ENCODE measurements at regions not wholly inside any gene's neighbourhood (a gene's known extent, or its start where the extent isn't known, plus 50 kb on each side); places are given as distances from the start of the nearest gene placed in this dataset.

DNA sequence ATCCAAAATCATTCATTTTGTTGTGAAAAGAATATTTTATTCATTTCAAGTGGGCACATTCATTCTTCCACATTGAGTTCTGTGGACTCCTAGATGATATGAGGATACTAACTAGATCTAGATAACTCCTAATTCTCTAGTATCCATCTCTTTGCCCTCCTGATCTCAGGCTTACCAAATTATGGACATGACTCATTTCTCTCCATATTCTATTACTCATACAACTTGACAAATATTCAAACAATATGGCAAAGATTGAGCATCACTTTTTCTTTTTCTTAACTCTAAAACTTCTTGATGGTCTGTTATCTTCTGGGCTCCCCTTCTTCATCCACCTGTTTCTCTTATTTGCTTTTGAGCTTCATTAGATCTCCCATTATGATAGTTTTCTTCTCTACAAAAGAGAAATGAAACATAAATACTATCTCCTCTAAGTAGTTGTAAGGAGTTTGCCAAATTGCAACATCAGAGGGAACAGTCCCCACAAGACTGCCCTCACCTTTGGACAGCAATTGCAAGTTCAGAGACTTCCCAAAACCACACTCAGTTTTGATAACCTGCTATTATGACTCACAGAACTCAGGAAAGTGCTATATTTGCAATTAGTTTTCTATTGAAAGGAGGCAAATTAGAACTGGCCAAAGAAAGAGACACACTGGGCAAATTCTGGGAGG, 422.9 kb downstream of the SPRY1 start:
- TF ChIP-seq, protein P1, sequence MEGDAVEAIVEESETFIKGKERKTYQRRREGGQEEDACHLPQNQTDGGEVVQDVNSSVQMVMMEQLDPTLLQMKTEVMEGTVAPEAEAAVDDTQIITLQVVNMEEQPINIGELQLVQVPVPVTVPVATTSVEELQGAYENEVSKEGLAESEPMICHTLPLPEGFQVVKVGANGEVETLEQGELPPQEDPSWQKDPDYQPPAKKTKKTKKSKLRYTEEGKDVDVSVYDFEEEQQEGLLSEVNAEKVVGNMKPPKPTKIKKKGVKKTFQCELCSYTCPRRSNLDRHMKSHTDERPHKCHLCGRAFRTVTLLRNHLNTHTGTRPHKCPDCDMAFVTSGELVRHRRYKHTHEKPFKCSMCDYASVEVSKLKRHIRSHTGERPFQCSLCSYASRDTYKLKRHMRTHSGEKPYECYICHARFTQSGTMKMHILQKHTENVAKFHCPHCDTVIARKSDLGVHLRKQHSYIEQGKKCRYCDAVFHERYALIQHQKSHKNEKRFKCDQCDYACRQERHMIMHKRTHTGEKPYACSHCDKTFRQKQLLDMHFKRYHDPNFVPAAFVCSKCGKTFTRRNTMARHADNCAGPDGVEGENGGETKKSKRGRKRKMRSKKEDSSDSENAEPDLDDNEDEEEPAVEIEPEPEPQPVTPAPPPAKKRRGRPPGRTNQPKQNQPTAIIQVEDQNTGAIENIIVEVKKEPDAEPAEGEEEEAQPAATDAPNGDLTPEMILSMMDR (conservative IDR thresholded peaks at IDR 0.05; ENCODE audit: low read length), result no peak
- no peak for TF ChIP-seq EZH2phosphoT487 (IDR thresholded peaks at IDR 0.05; ENCODE audit: borderline replicate concordance, low read depth, low read length)

Data from OCI-LY7 (cell line).